Activated naive CD8-positive, alpha-beta T cell treated with anti-CD3 and anti-CD28 coated beads, Interleukin-2, amount 50 U/mL, for 24 hours (primary cell): ENCODE measurements at regions not wholly inside any gene's neighbourhood (a gene's known extent, or its start where the extent isn't known, plus 50 kb on each side); places are given as distances from the start of the nearest gene placed in this dataset.

Experiments
- ATAC-seq: fragments of 150-1000 bp; cut with Tn5 transposase; one replicate; pipeline ENCODE4 v1.10.0; 2021
- DNase-seq: peaks from one replicate; pipeline ENCODE4 v3.0.0; 2021
- H3K27ac Mint-ChIP-seq: one replicate; pipeline ENCODE4 v1.8.0; 2021; ENCODE audit warnings: mild to moderate bottlenecking, mixed read lengths
- H3K27me3 Mint-ChIP-seq: one replicate; pipeline ENCODE4 v1.8.0; 2021; ENCODE audit warnings: mixed read lengths
- H3K36me3 Mint-ChIP-seq: one replicate; pipeline ENCODE4 v1.8.0; 2021; ENCODE audit warnings: low read depth, mixed read lengths
- H3K4me1 Mint-ChIP-seq: one replicate; pipeline ENCODE4 v1.8.0; 2021; ENCODE audit warnings: mixed read lengths
- H3K4me3 Mint-ChIP-seq: one replicate; pipeline ENCODE4 v1.8.0; 2021; ENCODE audit warnings: mild to moderate bottlenecking, moderate library complexity, mixed read lengths
- H3K9me3 Mint-ChIP-seq: one replicate; pipeline ENCODE4 v1.8.0; 2021; ENCODE audit warnings: mixed read lengths

GRCh38 chr2:53561155-53561554 is 206.4 kb upstream of the CHAC2 start:
- no peaks in the 10 kb centered on the region for H3K4me1 Mint-ChIP-seq
- H3K9me3 Mint-ChIP-seq = peaks cover 5% of the 10 kb centered on the region
- no peak for DNase-seq
- no peak overlapping the region for H3K4me3 Mint-ChIP-seq
- no peaks in the 10 kb centered on the region for H3K27me3 Mint-ChIP-seq
- H3K27ac Mint-ChIP-seq = no peak overlapping the region
- H3K36me3 Mint-ChIP-seq = no peaks in the 10 kb centered on the region
- no peak for ATAC-seq

GRCh38 chr2:53559302-53559966 is 208.2 kb upstream of the CHAC2 start:
- ATAC-seq (no peak), DNase-seq (no peak)
- Mint-ChIP-seq H3K9me3 (peaks cover 5% of the 10 kb centered on the region), H3K4me1 (no peaks in the 10 kb centered on the region), H3K4me3 (no peak overlapping the region), H3K27ac (no peak overlapping the region), H3K36me3 (no peaks in the 10 kb centered on the region), H3K27me3 (no peaks in the 10 kb centered on the region)

- Mint-ChIP-seq H3K4me1 (no peaks in the 10 kb centered on the region), H3K4me3 (no peak overlapping the region), H3K36me3 (no peaks in the 10 kb centered on the region), H3K27ac (no peak overlapping the region), H3K9me3 (peaks cover 5% of the 10 kb centered on the region), H3K27me3 (no peaks in the 10 kb centered on the region)
- no peak for ATAC-seq
- DNase-seq = no peak
Observed at GRCh38 chr2:53558867-53559266, 208.7 kb upstream of the CHAC2 start.

GRCh38 chr2:53549497-53549896 is 218.1 kb upstream of the CHAC2 start:
- ATAC-seq (no peak), DNase-seq (no peak)
- Mint-ChIP-seq H3K27me3 (no peaks in the 10 kb centered on the region), H3K4me3 (no peak overlapping the region), H3K27ac (no peak overlapping the region), H3K4me1 (no peaks in the 10 kb centered on the region), H3K9me3 (peaks cover 14% of the 10 kb centered on the region), H3K36me3 (no peaks in the 10 kb centered on the region)

- Mint-ChIP-seq H3K36me3 (no peaks in the 10 kb centered on the region), H3K4me1 (no peaks in the 10 kb centered on the region), H3K27ac (no peak overlapping the region), H3K27me3 (no peaks in the 10 kb centered on the region), H3K9me3 (peaks cover 4% of the 10 kb centered on the region), H3K4me3 (no peak overlapping the region)
- DNase-seq (no peak), ATAC-seq (no peak)
Observed at GRCh38 chr2:53545604-53546003, 222.0 kb upstream of the CHAC2 start.

- Mint-ChIP-seq H3K27ac (no peak overlapping the region), H3K9me3 (peaks cover 7% of the 10 kb centered on the region), H3K36me3 (no peaks in the 10 kb centered on the region), H3K27me3 (no peaks in the 10 kb centered on the region), H3K4me1 (no peaks in the 10 kb centered on the region), H3K4me3 (no peak overlapping the region)
- ATAC-seq (no peak), DNase-seq (no peak)
Observed at GRCh38 chr2:53544871-53545558, 222.6 kb upstream of the CHAC2 start.

GRCh38 chr2:53543083-53543482 is 224.5 kb upstream of the CHAC2 start:
- H3K36me3 Mint-ChIP-seq = no peaks in the 10 kb centered on the region
- H3K27me3 Mint-ChIP-seq = no peaks in the 10 kb centered on the region
- ATAC-seq (no peak), DNase-seq (no peak)
- H3K4me3 Mint-ChIP-seq = no peak overlapping the region
- peaks cover 7% of the 10 kb centered on the region for H3K9me3 Mint-ChIP-seq
- H3K27ac Mint-ChIP-seq = no peak overlapping the region
- H3K4me1 Mint-ChIP-seq = no peaks in the 10 kb centered on the region

- Mint-ChIP-seq H3K36me3 (no peaks in the 10 kb centered on the region), H3K9me3 (peaks cover 7% of the 10 kb centered on the region), H3K4me3 (no peak overlapping the region), H3K4me1 (no peaks in the 10 kb centered on the region), H3K27ac (no peak overlapping the region), H3K27me3 (peaks cover 7% of the 10 kb centered on the region)
- no peak for ATAC-seq
- DNase-seq = no peak
Observed at GRCh38 chr2:53536583-53537361, 230.8 kb upstream of the CHAC2 start.

GRCh38 chr2:53535234-53535840 is 232.3 kb upstream of the CHAC2 start:
- no peak overlapping the region for H3K4me3 Mint-ChIP-seq
- no peak overlapping the region for H3K27ac Mint-ChIP-seq
- no peak for DNase-seq
- H3K27me3 Mint-ChIP-seq = peaks cover 7% of the 10 kb centered on the region
- ATAC-seq = no peak
- H3K9me3 Mint-ChIP-seq = peaks cover 2% of the 10 kb centered on the region
- no peaks in the 10 kb centered on the region for H3K4me1 Mint-ChIP-seq
- no peaks in the 10 kb centered on the region for H3K36me3 Mint-ChIP-seq

- no peaks in the 10 kb centered on the region for H3K36me3 Mint-ChIP-seq
- H3K4me3 Mint-ChIP-seq = no peak overlapping the region
- no peak overlapping the region for H3K27ac Mint-ChIP-seq
- H3K27me3 Mint-ChIP-seq = peaks cover 7% of the 10 kb centered on the region
- DNase-seq = no peak
- H3K4me1 Mint-ChIP-seq = no peaks in the 10 kb centered on the region
- no peak for ATAC-seq
- H3K9me3 Mint-ChIP-seq = peaks cover 17% of the 10 kb centered on the region
Observed at GRCh38 chr2:53530126-53530525, 237.5 kb upstream of the CHAC2 start.

- Mint-ChIP-seq H3K36me3 (no peaks in the 10 kb centered on the region), H3K4me1 (no peaks in the 10 kb centered on the region), H3K9me3 (peaks cover 17% of the 10 kb centered on the region), H3K4me3 (no peak overlapping the region), H3K27me3 (peaks cover 4% of the 10 kb centered on the region), H3K27ac (no peak overlapping the region)
- no peak for ATAC-seq
- DNase-seq = no peak
Observed at GRCh38 chr2:53527056-53527455, 240.5 kb upstream of the CHAC2 start.

- no peaks in the 10 kb centered on the region for H3K4me1 Mint-ChIP-seq
- H3K36me3 Mint-ChIP-seq = no peaks in the 10 kb centered on the region
- ATAC-seq (no peak), DNase-seq (no peak)
- no peaks in the 10 kb centered on the region for H3K9me3 Mint-ChIP-seq
- H3K4me3 Mint-ChIP-seq = no peak overlapping the region
- H3K27me3 Mint-ChIP-seq = no peaks in the 10 kb centered on the region
- no peak overlapping the region for H3K27ac Mint-ChIP-seq
Observed at GRCh38 chr2:53519918-53520841, 247.4 kb upstream of the CHAC2 start.

- no peaks in the 10 kb centered on the region for H3K27me3 Mint-ChIP-seq
- no peak overlapping the region for H3K4me3 Mint-ChIP-seq
- H3K9me3 Mint-ChIP-seq = no peaks in the 10 kb centered on the region
- ATAC-seq = no peak
- DNase-seq = no peak
- no peaks in the 10 kb centered on the region for H3K4me1 Mint-ChIP-seq
- no peak overlapping the region for H3K27ac Mint-ChIP-seq
- H3K36me3 Mint-ChIP-seq = no peaks in the 10 kb centered on the region
Observed at GRCh38 chr2:53517406-53517805, 250.2 kb upstream of the CHAC2 start.

- Mint-ChIP-seq H3K36me3 (no peaks in the 10 kb centered on the region), H3K27ac (no peak overlapping the region), H3K27me3 (no peaks in the 10 kb centered on the region), H3K4me1 (no peaks in the 10 kb centered on the region), H3K4me3 (no peak overlapping the region), H3K9me3 (no peaks in the 10 kb centered on the region)
- no peak for ATAC-seq
- no peak for DNase-seq
Observed at GRCh38 chr2:53516650-53517049, 251.0 kb upstream of the CHAC2 start.
